GM19455 (cell line): ENCODE measurements at regions not wholly inside any gene's neighbourhood (a gene's known extent, or its start where the extent isn't known, plus 50 kb on each side); places are given as distances from the start of the nearest gene placed in this dataset.
A peak's percentile ranks its signal among the peaks of the same experiment; 100 is the strongest.

Experiments
- ATAC-seq: cut with Tn5 transposase; IDR thresholded peaks from one replicate; pipeline ENCODE4 v1.9.1; 2021; ENCODE audit not compliant: unreplicated experiment

GRCh38 chr7:118075936-118076335, 108.0 kb upstream of the LSM8 start:
- no peak for ATAC-seq

- ATAC-seq, result no peak
Observed at GRCh38 chr7:118076564-118076963, 107.4 kb upstream of the LSM8 start.

GRCh38 chr7:118078015-118078414, 105.9 kb upstream of the LSM8 start:
- no peak for ATAC-seq

GRCh38 chr7:118079369-118079768, 104.6 kb upstream of the LSM8 start:
- ATAC-seq, result no peak

- ATAC-seq, result peak; percentile 63
Observed at GRCh38 chr7:118080947-118081346, 103.0 kb upstream of the LSM8 start.

- no peak for ATAC-seq
Observed at GRCh38 chr7:118082506-118082905, 101.5 kb upstream of the LSM8 start.

- ATAC-seq, result no peak
Observed at GRCh38 chr7:118085000-118085399, 99.0 kb upstream of the LSM8 start.

GRCh38 chr7:118087126-118087525, 96.8 kb upstream of the LSM8 start:
- no peak for ATAC-seq

GRCh38 chr7:118094044-118094443, 89.9 kb upstream of the LSM8 start:
- no peak for ATAC-seq

GRCh38 chr7:118104812-118105441, 79.0 kb upstream of the LSM8 start:
- peak; percentile 64 for ATAC-seq

- no peak for ATAC-seq
Observed at GRCh38 chr7:118109607-118110006, 74.4 kb upstream of the LSM8 start.

GRCh38 chr7:118110178-118110925, 73.6 kb upstream of the LSM8 start:
- no peak for ATAC-seq

GRCh38 chr7:118111347-118111746, 72.6 kb upstream of the LSM8 start:
- ATAC-seq, result no peak

- no peak for ATAC-seq
Observed at GRCh38 chr7:118114175-118114574, 69.8 kb upstream of the LSM8 start.

GRCh38 chr7:118129041-118129795, 54.7 kb upstream of the LSM8 start:
- no peak for ATAC-seq

GRCh38 chr7:118132764-118133163, 51.2 kb upstream of the LSM8 start:
- ATAC-seq, result no peak
